A673 (cell line): ENCODE measurements at regions not wholly inside any gene's neighbourhood (a gene's known extent, or its start where the extent isn't known, plus 50 kb on each side); places are given as distances from the start of the nearest gene placed in this dataset.

Source experiments
- CTCF ChIP-seq: fragments of 300-800, 200-600 bp; sonication (generic); conservative IDR thresholded peaks from 2 replicates; pipeline ENCODE4 v1.5.1; 2017; ENCODE audit warnings: low read depth, mild to moderate bottlenecking, antibody characterized with exemption, low read length, moderate library complexity, mixed read lengths
- EZH2 ChIP-seq: fragments of 200-600 bp; sonication (generic); IDR thresholded peaks from 2 replicates; pipeline ENCODE4 v1.6.1; 2017; ENCODE audit warnings: borderline replicate concordance, low read depth, mild to moderate bottlenecking, mixed read lengths, antibody characterized with exemption, low read length; ENCODE audit not compliant: poor library complexity, severe bottlenecking

DNA sequence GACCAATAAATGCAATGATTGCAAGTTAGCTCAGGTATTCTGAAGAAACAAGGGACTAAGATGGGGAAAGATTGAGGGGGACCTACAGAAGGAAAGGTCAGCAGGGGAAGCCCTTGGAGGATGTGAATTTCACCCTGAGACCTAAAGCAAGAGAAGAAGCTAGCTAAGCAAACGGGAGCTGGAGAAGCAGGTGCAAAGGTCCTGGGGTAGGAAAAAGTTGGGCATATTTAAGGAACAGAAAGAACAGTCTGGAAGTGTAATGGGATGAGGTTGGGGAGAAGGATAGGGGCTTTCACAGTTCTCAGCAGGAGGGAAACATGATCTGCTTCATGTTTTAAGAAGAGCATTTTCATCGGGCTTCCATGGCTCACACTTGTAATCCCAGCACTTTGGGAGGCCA, 89.7 kb upstream of the SLC45A1 start:
- TF ChIP-seq CTCF, result no peak
- TF ChIP-seq EZH2, result no peak
